ENCODE measurements at regions not wholly inside any gene's neighbourhood (a gene's known extent, or its start where the extent isn't known, plus 50 kb on each side); places are given as distances from the start of the nearest gene placed in this dataset.

DNA sequence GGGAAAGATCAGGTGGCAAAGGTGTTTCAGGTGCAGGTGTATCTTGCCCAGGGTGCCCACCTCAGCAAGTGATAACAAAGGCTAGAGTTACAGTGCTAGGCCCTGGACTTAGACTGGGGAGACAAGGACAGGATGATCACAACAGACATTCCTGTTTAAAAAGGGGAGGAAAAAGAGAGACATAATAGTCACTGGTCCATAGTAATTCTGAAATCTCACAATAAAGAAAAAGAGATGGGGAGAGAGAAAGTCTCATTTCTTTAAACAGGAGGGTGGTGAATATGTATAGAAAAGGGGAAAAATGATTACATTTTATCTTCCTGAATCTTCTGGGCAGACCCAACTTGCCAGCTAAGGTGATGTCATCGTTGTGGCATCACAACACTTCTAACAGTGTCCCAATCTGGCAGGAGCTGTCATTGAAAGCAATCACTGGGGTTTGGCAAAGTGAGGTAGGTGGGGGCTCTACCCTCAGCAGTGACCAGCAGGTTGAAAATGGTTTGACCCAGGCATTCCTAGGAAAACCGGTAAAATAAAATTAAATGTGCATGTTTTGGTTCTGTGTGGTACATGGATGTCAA, 99.5 kb downstream of the ZNF621 start:
- Histone ChIP-seq H3K36me3 (no peaks in the 10 kb centered on the region), H3K9me3 (peaks cover 4 to 7% of the 10 kb centered on the region in 2 donors), H3K4me3 (no peak overlapping the region), H3K4me1 (no peaks in the 10 kb centered on the region), H3K27me3 (no peaks in the 10 kb centered on the region), H3K27ac (no peak overlapping the region)
- intact Hi-C loops (cut with DNase I; ENCODE audit: low total_unique reads): no loop called here
- TF ChIP-seq POLR2AphosphoS5 (IDR thresholded peaks at IDR 0.05) (no peak), CTCF (IDR thresholded peaks at IDR 0.05) (no peak), POLR2A (IDR thresholded peaks at IDR 0.05) (no peak)
- DNase-seq (ENCODE audit: low spot score in 2 of 2): no peak

GRCh38 chr3:40627095-40627494, 102.3 kb downstream of the ZNF621 start:
- no peaks in the 10 kb centered on the region for H3K27me3 ChIP-seq
- no peak overlapping the region for H3K4me3 ChIP-seq
- intact Hi-C loops (cut with DNase I; ENCODE audit: low total_unique reads): no loop called here
- H3K36me3 ChIP-seq: no peaks in the 10 kb centered on the region
- TF ChIP-seq POLR2AphosphoS5 (IDR thresholded peaks at IDR 0.05) (no peak), CTCF (IDR thresholded peaks at IDR 0.05) (no peak), POLR2A (IDR thresholded peaks at IDR 0.05) (no peak)
- DNase-seq (ENCODE audit: low spot score in 2 of 2): no peak
- peaks cover 7 to 14% of the 10 kb centered on the region in 2 donors for H3K9me3 ChIP-seq
- no peak overlapping the region for H3K27ac ChIP-seq
- H3K4me1 ChIP-seq: no peaks in the 10 kb centered on the region

DNA sequence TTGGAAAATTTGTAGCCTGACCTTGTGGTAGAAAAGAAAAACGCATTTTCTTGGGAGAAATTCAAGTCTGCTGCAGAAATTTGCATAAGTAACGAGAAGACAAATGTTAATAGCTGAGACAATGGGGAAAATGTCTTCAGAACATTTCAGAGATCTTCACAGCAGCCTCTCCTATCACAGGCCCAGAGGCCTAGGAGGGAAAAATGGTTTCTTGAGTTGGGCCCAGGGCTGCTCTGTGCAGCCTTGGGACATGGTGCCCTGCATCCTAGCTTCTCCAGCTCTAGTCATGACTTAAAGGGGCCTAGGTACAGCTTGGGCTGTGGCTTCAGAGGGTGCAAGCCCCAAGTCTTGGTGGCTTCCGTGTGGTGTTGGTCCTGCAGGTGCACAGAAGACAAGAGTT, 104.2 kb downstream of the ZNF621 start:
- DNase-seq (ENCODE audit: low spot score in 2 of 2): no peak
- Histone ChIP-seq H3K4me1 (no peaks in the 10 kb centered on the region), H3K9me3 (peaks cover 2 to 15% of the 10 kb centered on the region in 2 donors)

DNA sequence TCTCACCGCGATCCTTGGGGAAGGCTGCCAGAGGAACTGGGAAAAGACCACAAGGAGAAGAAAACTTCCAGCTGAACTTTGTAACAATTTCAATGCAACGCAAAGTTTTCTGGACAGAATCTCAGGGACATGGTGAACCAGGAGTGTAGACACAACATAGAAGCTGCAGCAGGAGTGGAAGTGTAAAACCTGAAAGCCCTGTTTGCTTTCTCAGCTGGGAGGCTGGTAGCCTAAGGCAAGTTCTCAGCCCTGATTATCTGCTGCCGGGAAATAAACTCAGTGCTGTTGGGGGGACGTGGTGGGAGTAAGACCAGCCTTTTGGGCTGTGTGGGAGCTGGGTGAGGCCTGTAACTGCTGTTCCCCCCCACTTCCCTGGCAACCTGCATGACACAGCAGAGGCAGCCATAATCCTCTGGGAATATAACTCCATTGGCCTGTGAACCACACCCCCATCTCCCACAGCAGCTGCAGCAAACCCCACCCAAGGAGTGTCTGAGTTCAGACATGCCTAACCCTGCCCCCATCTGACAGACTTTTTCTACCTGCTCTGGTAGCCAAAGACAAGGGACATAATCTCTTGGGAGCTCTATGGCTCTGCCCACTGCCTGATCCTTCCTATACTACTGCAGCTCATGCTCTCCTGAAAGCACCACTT, 106.7 kb downstream of the ZNF621 start:
- peaks cover 0 to 15% of the 10 kb centered on the region in 2 donors for H3K9me3 ChIP-seq
- TF ChIP-seq POLR2AphosphoS5 (IDR thresholded peaks at IDR 0.05) (no peak), POLR2A (IDR thresholded peaks at IDR 0.05) (no peak), CTCF (IDR thresholded peaks at IDR 0.05) (no peak)
- no peaks in the 10 kb centered on the region for H3K36me3 ChIP-seq
- intact Hi-C loops (cut with DNase I; ENCODE audit: low total_unique reads): no loop called here
- no peak for DNase-seq (ENCODE audit: low spot score in 2 of 2)
- H3K27ac ChIP-seq: peak overlapping the region in 1 of 2 donors; percentile 81
- no peaks in the 10 kb centered on the region for H3K27me3 ChIP-seq
- H3K4me3 ChIP-seq: no peak overlapping the region
- H3K4me1 ChIP-seq: no peaks in the 10 kb centered on the region

More for the DNA sequence above, 104.2 kb downstream of the ZNF621 start:
- intact Hi-C loops (cut with DNase I; ENCODE audit: low total_unique reads): no loop called here
- Histone ChIP-seq H3K27ac (no peak overlapping the region), H3K4me3 (no peak overlapping the region), H3K27me3 (no peaks in the 10 kb centered on the region), H3K36me3 (no peaks in the 10 kb centered on the region)
- TF ChIP-seq POLR2AphosphoS5 (IDR thresholded peaks at IDR 0.05): no peak
- TF ChIP-seq POLR2A (IDR thresholded peaks at IDR 0.05): no peak
- no peak for TF ChIP-seq CTCF (IDR thresholded peaks at IDR 0.05)

- TF ChIP-seq POLR2AphosphoS5 (IDR thresholded peaks at IDR 0.05) (no peak), POLR2A (IDR thresholded peaks at IDR 0.05) (no peak), CTCF (IDR thresholded peaks at IDR 0.05) (no peak)
- Histone ChIP-seq H3K27me3 (no peaks in the 10 kb centered on the region), H3K4me3 (no peak overlapping the region), H3K9me3 (no peaks in the 10 kb centered on the region), H3K4me1 (no peaks in the 10 kb centered on the region), H3K27ac (no peak overlapping the region), H3K36me3 (no peaks in the 10 kb centered on the region)
- DNase-seq (ENCODE audit: low spot score in 2 of 2): no peak
- intact Hi-C loops (cut with DNase I; ENCODE audit: low total_unique reads): no loop called here
Observed at GRCh38 chr3:40637906-40638305, 113.1 kb downstream of the ZNF621 start.

Measured in breast epithelium (tissue), 4 donors.